ENCODE measurements at regions not wholly inside any gene's neighbourhood (a gene's known extent, or its start where the extent isn't known, plus 50 kb on each side); places are given as distances from the start of the nearest gene placed in this dataset.

DNA sequence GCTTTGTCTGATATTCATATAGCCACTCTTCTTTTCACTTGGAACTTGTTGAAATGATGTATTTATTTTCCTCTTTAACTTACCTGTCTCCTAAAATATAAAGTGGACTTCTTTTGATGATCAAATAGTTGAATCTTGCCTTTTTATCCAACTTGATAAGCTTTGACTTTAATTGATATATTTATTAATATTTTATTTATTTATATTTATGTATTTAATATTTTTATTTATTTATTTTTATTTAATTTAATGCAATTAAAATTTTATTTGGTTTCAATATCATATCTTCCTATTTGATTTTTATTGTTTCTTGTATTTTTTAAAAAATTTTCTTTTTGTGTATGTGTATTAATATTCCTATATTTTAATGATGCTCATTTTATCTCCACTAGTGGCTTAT lies 555.1 kb upstream of the EPHA6 start:
- Histone ChIP-seq H2AFZ (ENCODE audit: low read depth, low read length, severe bottlenecking) (no peak overlapping the region), H3K27ac (ENCODE audit: low read depth, low read length) (no peak overlapping the region), H3K9me3 (ENCODE audit: insufficient read depth, low read length) (no peaks in the 10 kb centered on the region), H3F3A (ENCODE audit: insufficient read depth) (no peaks in the 10 kb centered on the region), H3K9me2 (replicated peaks; ENCODE audit: insufficient read depth, low read length) (no peaks in the 10 kb centered on the region), H4K20me1 (ENCODE audit: low read depth, low read length) (no peaks in the 10 kb centered on the region), H3K4me3 (ENCODE audit: insufficient read depth, low read length, poor library complexity, severe bottlenecking) (no peak overlapping the region), H3K79me2 (ENCODE audit: insufficient read depth, low read length) (no peaks in the 10 kb centered on the region), H3K9ac (ENCODE audit: low read length) (no peak overlapping the region), H3K36me3 (ENCODE audit: low read length) (no peaks in the 10 kb centered on the region), H3K27me3 (ENCODE audit: low read length) (no peaks in the 10 kb centered on the region), H3K4me2 (ENCODE audit: low read depth, low read length, poor library complexity, severe bottlenecking) (no peak overlapping the region)
- TF ChIP-seq, protein P1, sequence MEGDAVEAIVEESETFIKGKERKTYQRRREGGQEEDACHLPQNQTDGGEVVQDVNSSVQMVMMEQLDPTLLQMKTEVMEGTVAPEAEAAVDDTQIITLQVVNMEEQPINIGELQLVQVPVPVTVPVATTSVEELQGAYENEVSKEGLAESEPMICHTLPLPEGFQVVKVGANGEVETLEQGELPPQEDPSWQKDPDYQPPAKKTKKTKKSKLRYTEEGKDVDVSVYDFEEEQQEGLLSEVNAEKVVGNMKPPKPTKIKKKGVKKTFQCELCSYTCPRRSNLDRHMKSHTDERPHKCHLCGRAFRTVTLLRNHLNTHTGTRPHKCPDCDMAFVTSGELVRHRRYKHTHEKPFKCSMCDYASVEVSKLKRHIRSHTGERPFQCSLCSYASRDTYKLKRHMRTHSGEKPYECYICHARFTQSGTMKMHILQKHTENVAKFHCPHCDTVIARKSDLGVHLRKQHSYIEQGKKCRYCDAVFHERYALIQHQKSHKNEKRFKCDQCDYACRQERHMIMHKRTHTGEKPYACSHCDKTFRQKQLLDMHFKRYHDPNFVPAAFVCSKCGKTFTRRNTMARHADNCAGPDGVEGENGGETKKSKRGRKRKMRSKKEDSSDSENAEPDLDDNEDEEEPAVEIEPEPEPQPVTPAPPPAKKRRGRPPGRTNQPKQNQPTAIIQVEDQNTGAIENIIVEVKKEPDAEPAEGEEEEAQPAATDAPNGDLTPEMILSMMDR (IDR thresholded peaks at IDR 0.05; ENCODE audit: insufficient read depth, low read length, poor library complexity, severe bottlenecking), result no peak
- no peak for TF ChIP-seq EZH2phosphoT487 (conservative IDR thresholded peaks at IDR 0.05; ENCODE audit: low read length)

DNA sequence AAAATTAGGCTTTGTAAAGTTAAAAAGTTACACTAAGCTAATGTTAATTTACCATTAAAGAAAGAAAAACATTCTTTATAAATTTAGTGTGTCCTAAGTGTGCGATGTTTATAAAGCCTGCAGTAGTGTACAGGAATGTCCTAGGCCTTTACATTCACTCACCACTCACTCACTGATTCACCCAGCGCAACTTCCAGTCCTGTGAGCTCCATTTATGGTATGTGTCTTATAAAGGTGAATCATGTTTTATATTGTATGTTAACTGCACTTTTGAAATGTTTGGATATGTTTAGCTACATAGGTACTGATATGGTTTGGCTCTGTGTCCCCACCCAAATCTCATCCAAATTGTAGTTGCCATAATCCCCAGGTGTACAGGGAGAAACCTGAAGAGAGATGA lies 549.7 kb upstream of the EPHA6 start:
- TF ChIP-seq, protein P1 (IDR thresholded peaks at IDR 0.05; ENCODE audit: insufficient read depth, low read length, poor library complexity, severe bottlenecking), result no peak
- no peak for TF ChIP-seq EZH2phosphoT487 (conservative IDR thresholded peaks at IDR 0.05; ENCODE audit: low read length)
- Histone ChIP-seq H3K79me2 (ENCODE audit: insufficient read depth, low read length) (no peaks in the 10 kb centered on the region), H3K9me3 (ENCODE audit: insufficient read depth, low read length) (no peaks in the 10 kb centered on the region), H3K9me2 (replicated peaks; ENCODE audit: insufficient read depth, low read length) (no peaks in the 10 kb centered on the region), H3K4me2 (ENCODE audit: low read depth, low read length, poor library complexity, severe bottlenecking) (no peak overlapping the region), H3K9ac (ENCODE audit: low read length) (no peak overlapping the region), H3F3A (ENCODE audit: insufficient read depth) (no peaks in the 10 kb centered on the region), H3K4me3 (ENCODE audit: insufficient read depth, low read length, poor library complexity, severe bottlenecking) (no peak overlapping the region), H2AFZ (ENCODE audit: low read depth, low read length, severe bottlenecking) (no peak overlapping the region), H3K36me3 (ENCODE audit: low read length) (no peaks in the 10 kb centered on the region), H3K27me3 (ENCODE audit: low read length) (no peaks in the 10 kb centered on the region), H4K20me1 (ENCODE audit: low read depth, low read length) (no peaks in the 10 kb centered on the region), H3K27ac (ENCODE audit: low read depth, low read length) (no peak overlapping the region)

DNA sequence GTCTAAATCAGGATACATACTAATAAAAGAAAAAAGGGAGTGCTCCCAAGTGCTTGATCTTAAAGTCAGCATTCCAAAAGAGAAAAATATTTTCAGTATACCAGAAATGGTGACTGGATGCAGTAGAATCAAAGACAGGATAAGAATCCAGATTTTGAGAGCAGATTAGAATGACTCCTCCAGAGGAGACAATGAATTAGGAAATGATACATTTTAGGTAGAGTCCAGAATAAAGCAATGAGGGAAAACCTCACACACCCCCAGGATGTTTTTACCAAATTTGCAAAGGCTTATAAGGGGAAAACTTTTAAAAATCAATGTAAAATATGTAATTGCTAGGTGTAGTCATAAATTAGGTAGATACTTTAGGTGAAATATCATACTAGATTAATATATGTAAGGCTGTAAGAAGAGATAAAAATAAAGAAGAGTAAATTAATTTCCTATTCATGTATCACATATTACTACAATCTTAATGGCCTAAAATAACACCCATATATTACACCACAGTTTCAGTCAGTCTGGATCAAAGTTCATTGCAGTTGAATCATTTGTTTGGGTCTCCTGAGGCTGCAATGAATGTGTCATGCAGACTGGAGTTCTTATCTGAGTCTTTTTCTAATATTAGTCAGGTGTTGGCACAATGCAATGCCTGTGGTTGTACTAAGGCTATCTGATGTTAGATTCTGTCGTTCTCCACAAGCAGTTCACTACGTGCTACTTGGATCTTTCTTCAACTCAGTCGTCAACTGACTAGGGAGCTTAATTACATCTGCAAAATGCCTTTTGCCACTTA lies 547.8 kb upstream of the EPHA6 start:
- Histone ChIP-seq H3K9me3 (ENCODE audit: insufficient read depth, low read length) (no peaks in the 10 kb centered on the region), H3K27me3 (ENCODE audit: low read length) (no peaks in the 10 kb centered on the region), H3K36me3 (ENCODE audit: low read length) (no peaks in the 10 kb centered on the region), H2AFZ (ENCODE audit: low read depth, low read length, severe bottlenecking) (no peak overlapping the region), H3K4me3 (ENCODE audit: insufficient read depth, low read length, poor library complexity, severe bottlenecking) (no peak overlapping the region), H3K9ac (ENCODE audit: low read length) (no peak overlapping the region), H3F3A (ENCODE audit: insufficient read depth) (no peaks in the 10 kb centered on the region), H4K20me1 (ENCODE audit: low read depth, low read length) (no peaks in the 10 kb centered on the region), H3K27ac (ENCODE audit: low read depth, low read length) (no peak overlapping the region), H3K79me2 (ENCODE audit: insufficient read depth, low read length) (no peaks in the 10 kb centered on the region), H3K9me2 (replicated peaks; ENCODE audit: insufficient read depth, low read length) (no peaks in the 10 kb centered on the region), H3K4me2 (ENCODE audit: low read depth, low read length, poor library complexity, severe bottlenecking) (no peak overlapping the region)
- TF ChIP-seq EZH2phosphoT487 (conservative IDR thresholded peaks at IDR 0.05; ENCODE audit: low read length), result no peak
- TF ChIP-seq, protein P1 (IDR thresholded peaks at IDR 0.05; ENCODE audit: insufficient read depth, low read length, poor library complexity, severe bottlenecking), result no peak

Measured in SU-DHL-6 (cell line).